VCaP (cell line): ENCODE measurements at regions not wholly inside any gene's neighbourhood (a gene's known extent, or its start where the extent isn't known, plus 50 kb on each side); places are given as distances from the start of the nearest gene placed in this dataset.

Source experiments
- H3K27ac ChIP-seq: fragments of 450-650 bp; 2 replicates; pipeline ENCODE4 v1.5.1; 2017
- TF ChIP-seq, protein P1 (sequence below): fragments of 450-650 bp; conservative IDR thresholded peaks from 2 replicates; pipeline ENCODE4 v1.5.1; 2017; ENCODE audit warnings: mild to moderate bottlenecking, moderate library complexity

DNA sequence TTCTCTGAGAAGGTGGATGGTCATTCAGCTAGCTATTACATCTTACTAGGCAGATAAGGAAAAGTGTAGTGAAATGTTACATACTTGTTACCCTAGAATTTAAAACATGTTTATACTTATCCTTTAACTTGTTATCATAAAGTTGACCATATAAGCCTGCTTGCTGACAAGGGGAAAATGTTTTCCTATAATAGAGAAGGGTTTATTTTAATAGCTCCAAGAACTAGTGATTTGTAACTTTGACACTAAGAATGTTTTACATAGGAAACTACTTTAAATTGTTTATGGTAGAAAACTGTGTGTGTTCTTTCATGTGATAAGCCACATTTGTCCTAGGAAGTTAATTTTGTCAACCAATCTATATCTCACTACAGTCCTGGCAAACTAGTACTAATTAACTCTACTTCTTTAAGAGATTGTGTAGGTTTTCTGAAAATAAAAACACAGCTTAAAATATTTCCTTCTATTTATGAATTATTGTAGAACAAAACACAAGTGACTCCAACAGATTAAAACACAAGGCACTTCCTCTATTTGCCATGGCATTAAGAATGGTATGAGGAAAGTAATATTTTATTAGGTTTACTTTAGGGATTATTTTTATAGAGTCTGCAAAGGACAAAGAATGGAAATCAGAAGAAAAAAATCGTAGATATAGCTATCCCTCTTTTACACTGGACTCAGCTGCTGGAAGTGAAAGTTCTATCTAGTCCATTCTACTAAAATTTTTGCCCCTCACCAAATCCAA lies 233.3 kb upstream of the NBEA start:
- TF ChIP-seq, protein P1, sequence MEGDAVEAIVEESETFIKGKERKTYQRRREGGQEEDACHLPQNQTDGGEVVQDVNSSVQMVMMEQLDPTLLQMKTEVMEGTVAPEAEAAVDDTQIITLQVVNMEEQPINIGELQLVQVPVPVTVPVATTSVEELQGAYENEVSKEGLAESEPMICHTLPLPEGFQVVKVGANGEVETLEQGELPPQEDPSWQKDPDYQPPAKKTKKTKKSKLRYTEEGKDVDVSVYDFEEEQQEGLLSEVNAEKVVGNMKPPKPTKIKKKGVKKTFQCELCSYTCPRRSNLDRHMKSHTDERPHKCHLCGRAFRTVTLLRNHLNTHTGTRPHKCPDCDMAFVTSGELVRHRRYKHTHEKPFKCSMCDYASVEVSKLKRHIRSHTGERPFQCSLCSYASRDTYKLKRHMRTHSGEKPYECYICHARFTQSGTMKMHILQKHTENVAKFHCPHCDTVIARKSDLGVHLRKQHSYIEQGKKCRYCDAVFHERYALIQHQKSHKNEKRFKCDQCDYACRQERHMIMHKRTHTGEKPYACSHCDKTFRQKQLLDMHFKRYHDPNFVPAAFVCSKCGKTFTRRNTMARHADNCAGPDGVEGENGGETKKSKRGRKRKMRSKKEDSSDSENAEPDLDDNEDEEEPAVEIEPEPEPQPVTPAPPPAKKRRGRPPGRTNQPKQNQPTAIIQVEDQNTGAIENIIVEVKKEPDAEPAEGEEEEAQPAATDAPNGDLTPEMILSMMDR: no peak
- H3K27ac ChIP-seq: peak overlapping the region; percentile 60

- no peak overlapping the region for H3K27ac ChIP-seq
- TF ChIP-seq, protein P1: no peak
Observed at GRCh38 chr13:34719060-34719875, 222.8 kb upstream of the NBEA start.

GRCh38 chr13:34720618-34721017 lies 221.5 kb upstream of the NBEA start:
- TF ChIP-seq, protein P1: no peak
- H3K27ac ChIP-seq: no peak overlapping the region

DNA sequence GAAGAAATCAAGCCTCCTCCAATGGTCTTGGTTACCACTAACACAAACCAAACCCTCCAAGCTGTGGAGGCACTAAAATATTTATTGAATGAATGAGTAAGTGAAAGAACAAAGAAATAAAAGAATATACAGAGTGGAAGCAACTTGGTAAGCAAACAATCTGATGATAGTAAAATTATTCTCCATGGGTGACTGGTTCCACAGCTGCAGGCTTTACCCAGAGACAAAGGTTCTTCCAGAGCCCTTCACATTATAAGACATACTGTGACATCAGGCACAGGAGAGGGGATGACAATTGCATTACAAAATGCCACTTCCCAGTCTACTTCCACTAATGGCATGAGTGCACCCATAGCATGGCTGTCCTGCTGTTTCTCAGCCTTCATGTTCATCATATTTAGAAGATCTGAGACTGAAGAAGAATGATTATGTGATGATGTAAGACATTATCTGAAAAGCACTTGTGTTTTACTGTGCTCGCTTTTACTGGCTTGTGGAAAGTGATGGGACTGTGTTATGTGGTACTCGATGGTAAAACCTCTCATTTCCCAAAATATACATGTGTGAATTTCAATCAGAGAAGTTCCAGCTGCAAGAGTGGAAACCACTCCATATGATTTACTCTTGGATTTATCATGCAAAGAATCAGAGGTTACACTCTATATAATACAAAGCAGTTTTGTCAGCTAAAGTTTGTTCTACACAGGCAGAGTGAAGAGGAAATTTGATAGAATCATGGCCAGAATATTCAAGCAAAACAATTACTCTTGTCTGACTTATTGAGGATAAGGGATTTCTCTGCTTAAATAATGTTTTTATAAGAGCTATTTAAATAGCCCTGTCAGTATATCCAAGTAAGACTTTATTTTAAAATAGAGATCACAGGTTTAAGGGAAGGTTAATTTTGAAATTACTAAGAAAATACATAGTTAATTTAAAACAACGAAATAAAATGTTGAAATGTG lies 220.2 kb upstream of the NBEA start:
- TF ChIP-seq, protein P1: no peak
- H3K27ac ChIP-seq: no peak overlapping the region

- H3K27ac ChIP-seq: peak overlapping the region; percentile 36
- TF ChIP-seq, protein P1: no peak
Observed at GRCh38 chr13:34722922-34723321, 219.1 kb upstream of the NBEA start.

DNA sequence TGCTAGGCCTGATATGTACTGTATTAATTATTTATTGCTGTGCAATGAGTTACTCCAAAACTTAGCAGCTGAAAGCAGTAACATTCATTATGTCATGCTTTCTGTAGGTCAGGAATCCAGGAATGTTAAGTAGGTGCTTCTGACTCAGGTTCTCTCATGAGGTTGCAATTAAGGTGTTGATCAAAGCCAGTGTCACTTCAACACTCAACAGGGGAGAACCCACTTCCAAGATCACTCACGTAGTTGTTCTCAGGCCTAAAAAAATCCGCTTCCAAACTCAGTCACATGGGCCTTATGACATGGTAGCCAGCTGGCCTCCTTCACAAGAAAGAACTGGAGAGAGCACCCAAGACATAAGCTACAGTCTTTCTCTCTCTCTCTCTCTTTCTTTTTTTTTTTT lies 211.1 kb upstream of the NBEA start:
- TF ChIP-seq, protein P1: no peak
- H3K27ac ChIP-seq: no peak overlapping the region

- TF ChIP-seq, protein P1: no peak
- H3K27ac ChIP-seq: no peak overlapping the region
Observed at GRCh38 chr13:34731486-34731885, 210.6 kb upstream of the NBEA start.
